ENCODE measurements at regions not wholly inside any gene's neighbourhood (a gene's known extent, or its start where the extent isn't known, plus 50 kb on each side); places are given as distances from the start of the nearest gene placed in this dataset.
"Not testable (repeated sequence)": the region's sequence is repeated elsewhere in the genome, so short reads cannot be mapped to it uniquely, and the experiment has no call there.

DNA sequence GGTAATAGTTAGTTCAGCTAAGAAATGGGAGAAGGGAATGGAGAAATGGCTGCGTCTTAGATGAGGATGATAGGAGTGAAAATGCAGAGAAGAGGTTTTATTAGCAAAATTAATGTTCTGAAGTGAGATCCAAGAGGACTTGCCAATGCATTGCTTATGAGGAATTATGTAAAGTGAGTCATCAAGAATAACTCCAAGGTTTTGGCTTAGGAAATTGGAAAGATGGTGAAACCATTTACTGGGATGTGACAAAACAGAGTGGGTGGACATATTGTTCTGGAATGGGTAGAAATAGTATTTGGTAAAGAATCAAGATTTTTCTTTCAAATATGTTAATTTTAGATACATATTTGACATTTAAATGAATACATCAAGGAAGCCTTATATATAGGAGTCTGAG lies 306.6 kb upstream of the CYRIA start:
- no peak overlapping the region for H3K4me2 ChIP-seq (ENCODE audit: low read length)
- H3K27me3 ChIP-seq (ENCODE audit: insufficient read depth, low read depth, low read length): no peaks in the 10 kb centered on the region
- H2AFZ ChIP-seq (ENCODE audit: low read depth, low read length): no peak overlapping the region
- H3K9me2 ChIP-seq (ENCODE audit: insufficient read depth, low read length): no peaks in the 10 kb centered on the region
- H3F3A ChIP-seq (ENCODE audit: insufficient read depth, low read length, poor library complexity, severe bottlenecking): no peaks in the 10 kb centered on the region
- no peaks in the 10 kb centered on the region for H3K36me3 ChIP-seq (ENCODE audit: insufficient read depth, low read length)
- H3K9me3 ChIP-seq (ENCODE audit: low read length): no peaks in the 10 kb centered on the region
- no peaks in the 10 kb centered on the region for H4K20me1 ChIP-seq (ENCODE audit: insufficient read depth)
- no peak for TF ChIP-seq SMC3 (conservative IDR thresholded peaks at IDR 0.05; ENCODE audit: poor library complexity)
- TF ChIP-seq POLR2AphosphoS5 (IDR thresholded peaks at IDR 0.05): no peak
- TF ChIP-seq, protein P1, sequence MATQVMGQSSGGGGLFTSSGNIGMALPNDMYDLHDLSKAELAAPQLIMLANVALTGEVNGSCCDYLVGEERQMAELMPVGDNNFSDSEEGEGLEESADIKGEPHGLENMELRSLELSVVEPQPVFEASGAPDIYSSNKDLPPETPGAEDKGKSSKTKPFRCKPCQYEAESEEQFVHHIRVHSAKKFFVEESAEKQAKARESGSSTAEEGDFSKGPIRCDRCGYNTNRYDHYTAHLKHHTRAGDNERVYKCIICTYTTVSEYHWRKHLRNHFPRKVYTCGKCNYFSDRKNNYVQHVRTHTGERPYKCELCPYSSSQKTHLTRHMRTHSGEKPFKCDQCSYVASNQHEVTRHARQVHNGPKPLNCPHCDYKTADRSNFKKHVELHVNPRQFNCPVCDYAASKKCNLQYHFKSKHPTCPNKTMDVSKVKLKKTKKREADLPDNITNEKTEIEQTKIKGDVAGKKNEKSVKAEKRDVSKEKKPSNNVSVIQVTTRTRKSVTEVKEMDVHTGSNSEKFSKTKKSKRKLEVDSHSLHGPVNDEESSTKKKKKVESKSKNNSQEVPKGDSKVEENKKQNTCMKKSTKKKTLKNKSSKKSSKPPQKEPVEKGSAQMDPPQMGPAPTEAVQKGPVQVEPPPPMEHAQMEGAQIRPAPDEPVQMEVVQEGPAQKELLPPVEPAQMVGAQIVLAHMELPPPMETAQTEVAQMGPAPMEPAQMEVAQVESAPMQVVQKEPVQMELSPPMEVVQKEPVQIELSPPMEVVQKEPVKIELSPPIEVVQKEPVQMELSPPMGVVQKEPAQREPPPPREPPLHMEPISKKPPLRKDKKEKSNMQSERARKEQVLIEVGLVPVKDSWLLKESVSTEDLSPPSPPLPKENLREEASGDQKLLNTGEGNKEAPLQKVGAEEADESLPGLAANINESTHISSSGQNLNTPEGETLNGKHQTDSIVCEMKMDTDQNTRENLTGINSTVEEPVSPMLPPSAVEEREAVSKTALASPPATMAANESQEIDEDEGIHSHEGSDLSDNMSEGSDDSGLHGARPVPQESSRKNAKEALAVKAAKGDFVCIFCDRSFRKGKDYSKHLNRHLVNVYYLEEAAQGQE (IDR thresholded peaks at IDR 0.05; ENCODE audit: borderline replicate concordance): no peak
- no peak for TF ChIP-seq EZH2 (IDR thresholded peaks at IDR 0.05; ENCODE audit: borderline replicate concordance, insufficient read depth, low read length, poor library complexity, severe bottlenecking)
- TF ChIP-seq TAF1 (IDR thresholded peaks at IDR 0.05; ENCODE audit: low read depth): no peak
- TF ChIP-seq MXI1 (conservative IDR thresholded peaks at IDR 0.05; ENCODE audit: poor library complexity, severe bottlenecking): no peak
- TF ChIP-seq RAD21 (conservative IDR thresholded peaks at IDR 0.05): no peak
- TF ChIP-seq EP300 (conservative IDR thresholded peaks at IDR 0.05; ENCODE audit: poor library complexity, severe bottlenecking): no peak
- TF ChIP-seq, protein P2, sequence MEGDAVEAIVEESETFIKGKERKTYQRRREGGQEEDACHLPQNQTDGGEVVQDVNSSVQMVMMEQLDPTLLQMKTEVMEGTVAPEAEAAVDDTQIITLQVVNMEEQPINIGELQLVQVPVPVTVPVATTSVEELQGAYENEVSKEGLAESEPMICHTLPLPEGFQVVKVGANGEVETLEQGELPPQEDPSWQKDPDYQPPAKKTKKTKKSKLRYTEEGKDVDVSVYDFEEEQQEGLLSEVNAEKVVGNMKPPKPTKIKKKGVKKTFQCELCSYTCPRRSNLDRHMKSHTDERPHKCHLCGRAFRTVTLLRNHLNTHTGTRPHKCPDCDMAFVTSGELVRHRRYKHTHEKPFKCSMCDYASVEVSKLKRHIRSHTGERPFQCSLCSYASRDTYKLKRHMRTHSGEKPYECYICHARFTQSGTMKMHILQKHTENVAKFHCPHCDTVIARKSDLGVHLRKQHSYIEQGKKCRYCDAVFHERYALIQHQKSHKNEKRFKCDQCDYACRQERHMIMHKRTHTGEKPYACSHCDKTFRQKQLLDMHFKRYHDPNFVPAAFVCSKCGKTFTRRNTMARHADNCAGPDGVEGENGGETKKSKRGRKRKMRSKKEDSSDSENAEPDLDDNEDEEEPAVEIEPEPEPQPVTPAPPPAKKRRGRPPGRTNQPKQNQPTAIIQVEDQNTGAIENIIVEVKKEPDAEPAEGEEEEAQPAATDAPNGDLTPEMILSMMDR (IDR thresholded peaks at IDR 0.05; ENCODE audit: poor library complexity, severe bottlenecking): no peak
- H3K4me3 ChIP-seq (ENCODE audit: low read length): no peak overlapping the region
- H3K79me2 ChIP-seq (replicated peaks; ENCODE audit: insufficient read depth, low read length): no peaks in the 10 kb centered on the region
- no peak overlapping the region for H3K9ac ChIP-seq (ENCODE audit: low read length)
- no peak overlapping the region for H3K27ac ChIP-seq (ENCODE audit: low read length)

DNA sequence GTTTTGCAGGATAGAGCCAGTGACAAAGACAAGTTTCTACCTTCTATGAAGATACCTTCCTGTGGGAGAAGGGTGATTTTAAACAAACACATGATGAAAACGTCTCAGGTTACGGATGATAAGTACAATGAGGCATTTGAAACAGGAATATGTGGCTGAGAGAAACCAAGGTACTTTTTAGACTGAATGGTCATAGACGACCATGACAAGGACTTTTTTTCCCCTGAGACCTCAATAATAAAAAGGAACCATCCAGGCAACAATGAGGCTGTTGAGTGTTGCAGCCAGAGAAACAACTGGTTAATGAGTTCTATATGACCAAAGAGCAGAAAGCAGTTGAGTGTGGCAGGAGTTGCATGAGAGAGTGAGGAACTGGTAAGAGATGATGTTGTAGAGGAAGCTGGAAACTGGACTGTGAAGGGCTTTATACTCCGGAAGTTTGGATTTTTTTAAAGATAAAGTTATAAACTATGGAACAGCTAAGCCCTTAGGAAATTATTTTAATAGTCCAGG lies 306.1 kb upstream of the CYRIA start:
- no peaks in the 10 kb centered on the region for H3K9me2 ChIP-seq (ENCODE audit: insufficient read depth, low read length)
- H3F3A ChIP-seq (ENCODE audit: insufficient read depth, low read length, poor library complexity, severe bottlenecking): no peaks in the 10 kb centered on the region
- H3K36me3 ChIP-seq (ENCODE audit: insufficient read depth, low read length): no peaks in the 10 kb centered on the region
- H3K27ac ChIP-seq (ENCODE audit: low read length): no peak overlapping the region
- no peak overlapping the region for H3K4me2 ChIP-seq (ENCODE audit: low read length)
- no peaks in the 10 kb centered on the region for H3K79me2 ChIP-seq (replicated peaks; ENCODE audit: insufficient read depth, low read length)
- no peaks in the 10 kb centered on the region for H3K27me3 ChIP-seq (ENCODE audit: insufficient read depth, low read depth, low read length)
- TF ChIP-seq SMC3 (conservative IDR thresholded peaks at IDR 0.05; ENCODE audit: poor library complexity) (no peak), TAF1 (IDR thresholded peaks at IDR 0.05; ENCODE audit: low read depth) (no peak), MXI1 (conservative IDR thresholded peaks at IDR 0.05; ENCODE audit: poor library complexity, severe bottlenecking) (no peak), EP300 (conservative IDR thresholded peaks at IDR 0.05; ENCODE audit: poor library complexity, severe bottlenecking) (no peak), EZH2 (IDR thresholded peaks at IDR 0.05; ENCODE audit: borderline replicate concordance, insufficient read depth, low read length, poor library complexity, severe bottlenecking) (no peak), RAD21 (conservative IDR thresholded peaks at IDR 0.05) (no peak), POLR2AphosphoS5 (IDR thresholded peaks at IDR 0.05) (no peak)
- TF ChIP-seq, protein P1 (IDR thresholded peaks at IDR 0.05; ENCODE audit: borderline replicate concordance): no peak
- TF ChIP-seq, protein P2 (IDR thresholded peaks at IDR 0.05; ENCODE audit: poor library complexity, severe bottlenecking): no peak
- H3K9ac ChIP-seq (ENCODE audit: low read length): no peak overlapping the region
- H2AFZ ChIP-seq (ENCODE audit: low read depth, low read length): no peak overlapping the region
- H3K9me3 ChIP-seq (ENCODE audit: low read length): no peaks in the 10 kb centered on the region
- H4K20me1 ChIP-seq (ENCODE audit: insufficient read depth): no peaks in the 10 kb centered on the region
- H3K4me3 ChIP-seq (ENCODE audit: low read length): no peak overlapping the region

DNA sequence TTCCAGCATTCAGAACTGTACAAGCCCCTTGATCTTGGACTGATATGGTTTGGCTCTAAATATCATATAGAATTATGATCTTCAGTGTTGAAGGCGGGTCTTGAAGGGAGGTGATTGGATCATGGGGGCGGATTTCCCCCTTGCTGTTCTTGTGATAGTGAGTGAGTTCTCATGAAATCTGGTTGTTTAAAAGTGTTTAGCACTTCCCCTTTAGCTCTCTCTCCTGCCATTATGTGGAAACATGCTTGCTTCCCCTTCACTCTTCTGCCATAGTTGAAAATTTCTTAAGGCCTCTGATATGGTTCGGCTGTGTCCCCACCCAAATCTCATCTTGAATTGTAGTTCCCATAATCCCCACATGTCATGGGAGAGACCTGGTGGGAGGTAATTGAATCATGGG lies 305.3 kb upstream of the CYRIA start:
- not testable (repeated sequence) for H3K9me2 ChIP-seq (ENCODE audit: insufficient read depth, low read length); H2AFZ ChIP-seq (ENCODE audit: low read depth, low read length); H3K4me2 ChIP-seq (ENCODE audit: low read length); H3K36me3 ChIP-seq (ENCODE audit: insufficient read depth, low read length); H3K9me3 ChIP-seq (ENCODE audit: low read length); H3K27me3 ChIP-seq (ENCODE audit: insufficient read depth, low read depth, low read length); H3K4me3 ChIP-seq (ENCODE audit: low read length); H3F3A ChIP-seq (ENCODE audit: insufficient read depth, low read length, poor library complexity, severe bottlenecking); H3K9ac ChIP-seq (ENCODE audit: low read length); H3K79me2 ChIP-seq (replicated peaks; ENCODE audit: insufficient read depth, low read length); H4K20me1 ChIP-seq (ENCODE audit: insufficient read depth); H3K27ac ChIP-seq (ENCODE audit: low read length)

Data from neural cell (in vitro differentiated cells).